Neutrophil (primary cell): ENCODE measurements at regions not wholly inside any gene's neighbourhood (a gene's known extent, or its start where the extent isn't known, plus 50 kb on each side); places are given as distances from the start of the nearest gene placed in this dataset.

Experiments
- H3K27ac ChIP-seq: fragments of 200-600 bp; sonication (generic); 2 replicates; pipeline ENCODE4 v1.5.1; 2016; ENCODE audit warnings: mild to moderate bottlenecking, moderate library complexity
- H3K27me3 ChIP-seq: fragments of 200-600 bp; sonication (generic); 2 replicates; pipeline ENCODE4 v1.6.0; 2016; ENCODE audit warnings: mild to moderate bottlenecking
- H3K36me3 ChIP-seq: fragments of 200-600 bp; sonication (generic); 2 replicates; pipeline ENCODE4 v1.5.1; 2017
- H3K4me1 ChIP-seq, 2 experiments: fragments of 200-600 bp in 1 of 2; sonication (generic) in 1 of 2; 1 replicate in 1 of 2; 2 replicates in 1 of 2; pipeline versions ENCODE4 v1.5.1 to v1.6.1; 2013 to 2016; ENCODE audit warnings: low read depth in 1 of 2, low read length in 1 of 2, mild to moderate bottlenecking in 1 of 2, moderate library complexity in 1 of 2; ENCODE audit not compliant: control insufficient read depth in 1 of 2, insufficient read depth in 1 of 2
- H3K4me3 ChIP-seq, 2 experiments: fragments of 200-600 bp in 1 of 2; sonication (generic) in 1 of 2; 1 replicate in 1 of 2; 2 replicates in 1 of 2; pipeline ENCODE4 v1.5.1; 2013 to 2016; ENCODE audit warnings: low read depth in 1 of 2, low read length in 1 of 2, mild to moderate bottlenecking in 1 of 2, moderate library complexity in 1 of 2
- H3K9me3 ChIP-seq: fragments of 200-600 bp; sonication (generic); 2 replicates; pipeline ENCODE4 v1.5.1; 2016
- TF ChIP-seq, protein P1 (sequence below): fragments of 200-600 bp; sonication (generic); IDR thresholded peaks from 2 replicates; pipeline ENCODE4 v1.5.1; 2016; ENCODE audit warnings: antibody characterized with exemption

DNA sequence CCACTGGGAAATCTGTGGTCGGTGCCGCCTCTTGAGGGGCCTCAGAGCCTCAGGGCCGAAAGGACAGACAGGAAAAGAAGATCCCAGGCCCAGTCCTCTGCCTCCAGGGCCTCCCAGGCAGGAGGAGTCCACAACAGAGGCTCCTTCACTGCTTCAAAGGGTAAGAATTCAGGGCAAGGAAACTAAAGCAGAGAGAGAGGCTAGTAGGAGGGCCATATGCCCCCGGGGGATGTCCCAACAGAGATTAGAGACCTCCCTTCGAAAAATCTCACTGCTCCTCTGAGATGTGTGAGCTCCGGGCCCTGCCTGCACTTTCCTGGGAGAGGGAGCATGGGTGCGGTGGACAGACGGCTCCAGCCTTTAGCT, 465.9 kb downstream of the NPHP4 start:
- no peaks in the 10 kb centered on the region for H3K36me3 ChIP-seq
- no peak overlapping the region for H3K27ac ChIP-seq
- H3K27me3 ChIP-seq: peaks cover 12% of the 10 kb centered on the region
- H3K4me3 ChIP-seq: no peak overlapping the region
- H3K9me3 ChIP-seq: no peaks in the 10 kb centered on the region
- H3K4me1 ChIP-seq: peaks cover 5 to 9% of the 10 kb centered on the region in 2 experiments
- TF ChIP-seq, protein P1, sequence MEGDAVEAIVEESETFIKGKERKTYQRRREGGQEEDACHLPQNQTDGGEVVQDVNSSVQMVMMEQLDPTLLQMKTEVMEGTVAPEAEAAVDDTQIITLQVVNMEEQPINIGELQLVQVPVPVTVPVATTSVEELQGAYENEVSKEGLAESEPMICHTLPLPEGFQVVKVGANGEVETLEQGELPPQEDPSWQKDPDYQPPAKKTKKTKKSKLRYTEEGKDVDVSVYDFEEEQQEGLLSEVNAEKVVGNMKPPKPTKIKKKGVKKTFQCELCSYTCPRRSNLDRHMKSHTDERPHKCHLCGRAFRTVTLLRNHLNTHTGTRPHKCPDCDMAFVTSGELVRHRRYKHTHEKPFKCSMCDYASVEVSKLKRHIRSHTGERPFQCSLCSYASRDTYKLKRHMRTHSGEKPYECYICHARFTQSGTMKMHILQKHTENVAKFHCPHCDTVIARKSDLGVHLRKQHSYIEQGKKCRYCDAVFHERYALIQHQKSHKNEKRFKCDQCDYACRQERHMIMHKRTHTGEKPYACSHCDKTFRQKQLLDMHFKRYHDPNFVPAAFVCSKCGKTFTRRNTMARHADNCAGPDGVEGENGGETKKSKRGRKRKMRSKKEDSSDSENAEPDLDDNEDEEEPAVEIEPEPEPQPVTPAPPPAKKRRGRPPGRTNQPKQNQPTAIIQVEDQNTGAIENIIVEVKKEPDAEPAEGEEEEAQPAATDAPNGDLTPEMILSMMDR: no peak

DNA sequence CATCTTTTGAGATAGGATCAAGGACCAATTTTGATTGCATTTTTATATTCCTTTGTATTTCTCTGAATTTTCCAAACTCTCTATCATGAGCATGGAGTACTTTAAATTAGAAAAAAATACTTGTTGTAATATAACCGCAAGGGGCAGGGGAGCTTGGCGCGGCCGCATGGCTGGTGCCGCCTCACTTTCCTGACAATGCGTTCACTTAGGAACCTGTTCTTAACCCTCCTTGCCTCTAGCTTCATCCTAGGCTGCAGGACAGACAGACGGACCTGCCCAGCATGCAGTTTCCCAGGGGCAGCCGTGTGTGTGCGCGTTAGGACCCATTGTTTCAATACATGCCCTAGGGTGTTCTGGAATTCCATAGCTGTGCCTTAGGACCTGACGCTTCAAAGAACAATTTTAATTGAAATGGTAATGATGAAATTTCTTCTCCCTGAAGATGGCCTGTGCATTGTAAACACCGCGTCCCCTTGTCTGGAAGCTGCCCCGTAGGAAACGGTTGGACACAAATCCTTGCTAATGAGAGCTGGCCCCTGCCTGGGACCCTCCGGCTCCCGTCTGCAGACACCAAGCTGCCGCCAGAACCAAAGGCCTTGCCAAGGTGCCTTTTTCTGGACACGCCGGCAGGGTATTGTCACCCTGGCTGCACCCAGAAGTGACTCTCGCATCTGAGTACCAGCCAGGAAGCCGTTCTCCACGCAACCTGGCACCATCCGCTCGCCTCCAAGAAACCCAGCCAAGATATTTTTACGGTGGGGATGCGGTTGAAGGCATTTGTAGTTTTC, 466.4 kb downstream of the NPHP4 start:
- Histone ChIP-seq H3K36me3 (no peaks in the 10 kb centered on the region), H3K9me3 (no peaks in the 10 kb centered on the region), H3K4me3 (no peak overlapping the region), H3K27ac (no peak overlapping the region), H3K4me1 (peaks cover 5 to 9% of the 10 kb centered on the region in 2 experiments), H3K27me3 (peaks cover 12% of the 10 kb centered on the region)
- TF ChIP-seq, protein P1: no peak

DNA sequence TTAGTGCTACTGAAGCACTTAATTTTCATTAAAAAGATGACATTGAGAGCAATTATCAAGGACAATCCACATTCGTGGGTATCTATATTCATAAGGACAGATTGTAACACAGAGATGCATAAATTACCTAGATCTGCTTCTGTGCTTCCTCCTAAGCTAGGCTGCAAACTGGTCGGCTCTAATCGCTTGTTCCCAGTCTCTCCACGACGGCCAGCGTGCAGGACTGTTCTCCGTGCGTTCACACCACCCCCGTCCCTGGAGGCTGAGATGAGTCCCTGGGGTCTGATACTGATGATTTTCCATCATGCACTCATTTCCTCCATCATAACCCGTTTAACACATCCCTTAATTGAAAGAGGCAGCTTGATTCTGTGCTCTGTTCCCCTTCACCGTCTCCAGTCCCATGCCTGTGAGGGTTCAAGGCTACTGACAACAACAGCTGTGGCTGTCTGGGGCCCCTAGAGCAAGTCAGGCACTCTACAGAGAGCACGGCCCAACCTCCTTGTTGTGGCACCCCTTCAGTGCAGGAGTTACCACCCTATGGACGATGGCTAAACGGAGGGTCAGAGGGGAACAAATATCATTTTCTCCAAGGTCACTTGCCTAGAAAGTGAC, 469.6 kb downstream of the NPHP4 start:
- H3K4me1 ChIP-seq: peaks cover 5 to 9% of the 10 kb centered on the region in 2 experiments
- TF ChIP-seq, protein P1: no peak
- no peak overlapping the region for H3K4me3 ChIP-seq
- no peaks in the 10 kb centered on the region for H3K36me3 ChIP-seq
- no peaks in the 10 kb centered on the region for H3K9me3 ChIP-seq
- H3K27ac ChIP-seq: no peak overlapping the region
- H3K27me3 ChIP-seq: peaks cover 12% of the 10 kb centered on the region

DNA sequence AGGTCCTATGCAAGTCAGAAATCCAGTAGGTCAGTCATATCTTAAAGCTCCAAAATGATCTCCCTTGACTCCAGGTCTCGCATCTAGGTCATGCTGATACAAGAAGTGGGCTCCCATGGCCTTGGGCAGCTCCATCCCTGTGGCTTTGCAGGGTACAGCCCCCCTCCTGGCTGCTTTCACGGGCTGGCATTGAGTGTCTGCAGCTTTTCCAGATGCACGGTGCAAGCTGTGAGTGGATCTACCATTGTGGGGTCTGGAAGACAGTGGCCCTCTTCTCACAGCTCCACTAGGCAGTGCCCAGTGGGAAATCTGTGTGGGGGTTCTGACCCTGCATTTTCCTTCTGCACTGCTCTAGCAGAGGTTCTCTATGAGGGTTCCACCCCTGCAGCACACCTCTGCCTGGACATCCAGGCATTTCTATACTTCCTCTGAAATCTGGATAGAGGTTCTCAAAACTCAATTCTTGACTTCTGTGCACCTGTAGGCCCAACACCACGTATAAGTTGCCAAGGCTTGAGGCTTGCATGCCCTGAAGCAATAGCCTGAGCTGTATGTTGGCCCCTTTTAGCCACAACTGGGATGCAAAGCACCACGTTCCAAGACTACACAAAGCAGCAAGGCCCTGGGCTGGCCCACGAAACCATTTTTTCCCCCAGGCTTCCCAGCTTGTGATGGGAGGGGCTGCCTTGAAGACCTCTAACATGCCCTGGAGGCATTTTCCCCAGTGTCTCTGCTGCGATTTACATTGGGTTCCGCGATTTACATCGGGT, 472.7 kb downstream of the NPHP4 start:
- Histone ChIP-seq H3K4me3 (no peak overlapping the region), H3K27ac (no peak overlapping the region), H3K9me3 (no peaks in the 10 kb centered on the region), H3K27me3 (peaks cover 9% of the 10 kb centered on the region), H3K4me1 (peaks cover 5 to 12% of the 10 kb centered on the region in 2 experiments), H3K36me3 (no peaks in the 10 kb centered on the region)
- TF ChIP-seq, protein P1: no peak

DNA sequence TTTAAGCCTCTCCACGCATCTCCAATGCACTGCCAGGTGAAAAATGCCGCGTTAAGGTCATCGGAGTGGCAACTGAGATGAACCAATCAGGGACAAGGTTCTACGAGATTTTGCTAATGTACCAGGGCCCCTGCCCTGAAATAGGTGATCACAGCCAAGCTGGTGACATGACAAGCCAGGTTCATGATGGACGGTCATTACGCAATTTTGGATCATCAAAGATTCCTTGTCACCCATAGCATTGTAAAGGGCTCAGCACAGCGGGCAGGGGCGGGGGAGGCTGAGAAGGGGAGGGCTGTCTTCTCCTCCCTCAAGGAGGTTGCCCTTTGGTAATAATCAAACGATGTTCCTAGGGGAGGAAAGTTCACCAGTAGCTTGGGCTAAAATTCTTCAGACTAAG, 475.5 kb downstream of the NPHP4 start:
- Histone ChIP-seq H3K36me3 (no peaks in the 10 kb centered on the region), H3K27me3 (no peaks in the 10 kb centered on the region), H3K27ac (no peak overlapping the region), H3K4me3 (no peak overlapping the region), H3K4me1 (peaks cover 0 to 10% of the 10 kb centered on the region in 2 experiments), H3K9me3 (no peaks in the 10 kb centered on the region)
- TF ChIP-seq, protein P1: no peak
